GM12891 (cell line): ENCODE measurements at regions not wholly inside any gene's neighbourhood (a gene's known extent, or its start where the extent isn't known, plus 50 kb on each side); places are given as distances from the start of the nearest gene placed in this dataset.

Experiments used
- POLR2A ChIP-seq: IDR thresholded peaks from 2 replicates; pipeline ENCODE4 v1.6.1; 2011; ENCODE audit warnings: low read depth, low read length, control low read depth
- POLR2AphosphoS5 ChIP-seq: IDR thresholded peaks from 2 replicates; pipeline ENCODE4 v1.6.1; 2011; ENCODE audit warnings: low read depth, low read length, control low read depth

DNA sequence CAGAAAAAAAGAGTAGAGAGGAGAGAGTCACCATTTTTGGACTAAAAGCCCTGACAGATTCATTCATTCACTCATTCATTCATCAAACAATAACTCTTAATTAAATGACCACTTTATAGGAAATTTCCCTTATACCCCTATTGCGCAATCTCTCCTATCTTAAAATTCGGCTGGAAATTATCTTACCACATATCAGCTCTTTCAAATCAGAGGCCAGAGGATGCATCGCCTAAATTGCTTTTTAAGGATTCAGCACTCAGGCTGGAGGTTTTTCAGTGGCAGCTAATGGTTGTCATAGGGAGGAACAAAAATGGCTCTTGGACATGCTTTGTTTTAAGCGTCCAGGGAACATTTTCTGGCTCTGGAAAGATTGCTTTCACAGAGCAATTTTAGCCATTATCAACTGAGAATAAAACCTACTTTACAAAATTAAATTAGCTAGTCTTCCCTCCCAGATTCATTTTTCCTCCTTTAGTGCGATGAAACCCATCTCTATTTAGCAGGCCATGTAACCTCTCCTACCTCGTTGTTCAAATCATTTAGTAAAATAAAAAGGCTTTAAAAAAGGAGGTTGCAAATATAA, 115.2 kb downstream of the OLFM4 start:
- TF ChIP-seq POLR2A (no peak), POLR2AphosphoS5 (no peak)
